Mucosa of rectum (tissue), 2 donors: ENCODE measurements at regions not wholly inside any gene's neighbourhood (a gene's known extent, or its start where the extent isn't known, plus 50 kb on each side); places are given as distances from the start of the nearest gene placed in this dataset.

Source experiments
- H3K27ac ChIP-seq, 2 donors: one replicate each; pipeline ENCODE4 v1.7.0; 2013; ENCODE audit warnings: inconsistent platforms in 2 of 2, low read depth in 2 of 2, low read length in 2 of 2
- H3K27me3 ChIP-seq, 2 donors: one replicate each; pipeline ENCODE4 v1.7.0; 2013; ENCODE audit warnings: low read length in 2 of 2; ENCODE audit not compliant: control insufficient read depth in 2 of 2, insufficient read depth in 2 of 2
- H3K36me3 ChIP-seq, 2 donors: one replicate each; pipeline ENCODE4 v1.7.0; 2013; ENCODE audit warnings: low read length in 2 of 2; ENCODE audit not compliant: control insufficient read depth in 2 of 2, insufficient read depth in 2 of 2
- H3K4me1 ChIP-seq, 2 donors: one replicate each; pipeline ENCODE4 v1.7.0; 2013; ENCODE audit warnings: low read length in 2 of 2, mild to moderate bottlenecking in 1 of 2; ENCODE audit not compliant: control insufficient read depth in 2 of 2, insufficient read depth in 2 of 2
- H3K4me3 ChIP-seq, 2 donors: one replicate each; pipeline ENCODE4 v1.7.0; 2013; ENCODE audit warnings: low read length in 2 of 2
- H3K9ac ChIP-seq, 2 donors: one replicate each; pipeline ENCODE4 v1.7.0; 2013; ENCODE audit warnings: low read length in 2 of 2, low read depth in 1 of 2, mild to moderate bottlenecking in 1 of 2
- H3K9me3 ChIP-seq, 2 donors: one replicate each; pipeline ENCODE4 v1.7.0; 2013; ENCODE audit warnings: low read length in 2 of 2; ENCODE audit not compliant: control insufficient read depth in 2 of 2
- donor health status: healthy.
- donor health status: Normal muscosa, but diverticular disease.

DNA sequence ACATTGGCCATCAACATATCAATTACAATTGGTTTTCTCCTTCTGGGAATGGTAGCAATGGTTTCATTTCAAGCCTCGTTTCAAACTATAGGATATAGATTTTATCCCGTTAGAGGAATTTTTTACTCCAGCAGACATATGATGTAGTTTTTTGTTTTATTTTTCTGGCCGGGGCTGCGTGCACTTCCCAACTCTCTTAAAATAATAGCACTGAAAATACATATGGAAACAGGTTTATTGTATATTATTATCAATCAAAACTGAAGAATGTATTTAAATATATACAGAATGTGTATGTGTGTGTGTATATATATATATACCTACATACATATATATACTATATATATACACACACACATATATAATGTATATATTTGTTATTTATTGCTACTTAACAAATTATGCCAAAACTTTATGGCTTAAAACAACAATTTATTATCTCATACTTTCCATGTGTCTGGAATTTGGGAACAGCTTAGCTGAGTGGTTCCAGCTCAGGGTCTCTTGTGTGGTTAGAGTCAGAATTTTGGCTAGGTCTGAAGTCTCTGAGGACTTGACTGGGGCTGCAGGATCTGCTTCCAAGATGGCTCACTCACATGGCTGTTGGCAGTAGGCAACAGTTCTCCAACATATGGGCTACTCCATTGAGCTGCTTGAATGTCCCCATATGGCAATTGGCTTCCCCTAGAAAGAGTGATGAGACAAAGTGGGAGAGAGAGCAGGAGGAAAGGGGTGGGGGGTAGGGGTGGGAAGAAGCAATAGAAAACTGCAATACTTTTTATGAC lies 314.1 kb downstream of the PPP1R2C start:
- Histone ChIP-seq H3K4me1 (no peaks in the 10 kb centered on the region), H3K9me3 (no peaks in the 10 kb centered on the region), H3K27me3 (peaks cover 0 to 4% of the 10 kb centered on the region in 2 donors), H3K4me3 (no peak overlapping the region), H3K9ac (no peak overlapping the region), H3K36me3 (no peaks in the 10 kb centered on the region), H3K27ac (no peak overlapping the region)

DNA sequence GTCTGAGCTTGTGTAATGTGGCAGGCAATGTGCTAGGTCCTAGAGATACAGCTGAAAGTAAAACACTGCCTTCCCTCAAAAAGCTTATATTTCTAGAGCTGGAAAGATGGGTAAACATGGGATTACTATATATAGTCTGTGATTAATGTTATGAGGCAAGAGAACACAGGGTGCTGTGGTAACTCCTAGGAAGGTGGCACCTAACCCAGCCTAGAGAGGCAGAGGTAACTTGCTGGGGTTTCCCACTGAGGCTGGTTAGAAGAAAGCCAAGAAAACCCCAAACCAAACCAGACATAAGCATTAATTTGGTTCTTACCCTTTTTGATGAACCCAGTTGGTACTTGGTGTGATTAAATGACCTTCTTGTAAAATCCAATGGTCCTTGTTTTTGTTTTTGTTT lies 315.0 kb downstream of the PPP1R2C start:
- Histone ChIP-seq H3K36me3 (no peaks in the 10 kb centered on the region), H3K9me3 (no peaks in the 10 kb centered on the region), H3K4me1 (no peaks in the 10 kb centered on the region), H3K9ac (no peak overlapping the region), H3K27ac (no peak overlapping the region), H3K27me3 (peaks cover 0 to 4% of the 10 kb centered on the region in 2 donors), H3K4me3 (no peak overlapping the region)

DNA sequence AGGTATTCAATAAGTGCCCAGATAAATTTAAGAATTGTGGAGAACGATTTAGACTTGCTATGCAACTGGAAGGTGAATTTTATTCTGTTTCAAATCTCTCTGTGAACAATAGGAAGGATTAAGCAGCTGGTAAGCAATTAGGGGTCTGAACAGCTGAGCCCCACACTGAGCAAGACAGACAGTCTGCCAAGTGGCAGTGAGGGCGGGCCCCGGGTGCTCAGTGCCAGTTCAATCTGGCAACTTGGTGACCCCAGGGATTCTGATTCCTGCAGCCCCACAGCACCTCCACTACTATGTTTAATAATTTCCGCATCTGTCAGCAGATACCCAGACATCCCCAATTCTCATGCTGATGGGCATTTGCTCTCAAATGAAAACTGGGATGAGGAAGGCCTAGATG lies 317.3 kb downstream of the PPP1R2C start:
- H3K4me1 ChIP-seq = no peaks in the 10 kb centered on the region
- no peaks in the 10 kb centered on the region for H3K9me3 ChIP-seq
- H3K4me3 ChIP-seq = no peak overlapping the region
- H3K36me3 ChIP-seq = no peaks in the 10 kb centered on the region
- no peak overlapping the region for H3K27ac ChIP-seq
- H3K9ac ChIP-seq = no peak overlapping the region
- peaks cover 0 to 4% of the 10 kb centered on the region in 2 donors for H3K27me3 ChIP-seq

DNA sequence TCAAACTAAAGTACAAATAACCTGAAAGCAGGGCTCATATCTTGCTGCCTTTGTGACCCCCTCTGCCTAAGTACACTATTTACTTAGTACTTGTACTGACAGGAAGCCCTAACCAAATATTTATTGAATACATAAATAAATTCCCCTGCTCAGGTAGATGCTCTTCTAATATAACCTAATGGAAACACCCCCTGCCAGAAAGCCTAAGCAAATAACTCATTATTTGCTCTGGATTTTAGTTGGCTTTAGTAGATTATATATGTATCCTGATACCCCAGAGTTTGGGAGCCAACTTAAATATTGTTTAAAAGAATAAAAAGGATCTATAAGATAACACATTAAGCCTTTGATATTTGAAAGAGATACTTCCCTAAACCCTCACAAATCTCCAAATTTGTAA lies 318.2 kb downstream of the PPP1R2C start:
- no peak overlapping the region for H3K4me3 ChIP-seq

DNA sequence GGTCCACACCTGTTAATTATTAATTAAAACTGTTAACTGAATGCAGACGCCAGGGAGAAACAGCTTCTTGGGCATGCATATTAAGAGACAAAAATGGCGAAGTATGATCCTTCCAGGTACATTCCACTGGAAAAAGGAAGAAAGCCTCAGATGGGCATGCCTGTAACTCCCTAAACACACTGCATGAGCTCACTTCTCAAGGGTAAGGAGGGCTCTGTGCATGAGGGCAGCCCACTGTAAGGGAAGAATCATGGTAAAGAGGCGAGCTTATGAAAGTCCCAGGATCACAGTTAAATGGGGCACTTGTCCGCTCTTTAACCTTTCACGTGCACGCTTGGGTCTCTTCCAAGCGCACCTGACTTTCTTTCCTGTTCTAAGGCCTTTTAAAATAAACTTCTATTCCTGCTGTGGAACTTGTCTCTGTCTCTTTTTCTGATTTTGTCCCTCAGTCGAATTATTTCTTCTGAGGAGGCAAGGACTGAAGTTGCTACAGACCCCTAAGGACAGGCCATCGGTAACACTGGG lies 321.7 kb downstream of the PPP1R2C start:
- Histone ChIP-seq H3K4me3 (no peak overlapping the region), H3K27me3 (no peaks in the 10 kb centered on the region), H3K9ac (no peak overlapping the region), H3K4me1 (no peaks in the 10 kb centered on the region), H3K36me3 (no peaks in the 10 kb centered on the region), H3K27ac (no peak overlapping the region), H3K9me3 (no peaks in the 10 kb centered on the region)

More for the DNA sequence above, 318.2 kb downstream of the PPP1R2C start:
- Histone ChIP-seq H3K4me1 (no peaks in the 10 kb centered on the region), H3K27ac (no peak overlapping the region), H3K27me3 (peaks cover 0 to 4% of the 10 kb centered on the region in 2 donors), H3K9me3 (no peaks in the 10 kb centered on the region), H3K9ac (no peak overlapping the region), H3K36me3 (no peaks in the 10 kb centered on the region)

DNA sequence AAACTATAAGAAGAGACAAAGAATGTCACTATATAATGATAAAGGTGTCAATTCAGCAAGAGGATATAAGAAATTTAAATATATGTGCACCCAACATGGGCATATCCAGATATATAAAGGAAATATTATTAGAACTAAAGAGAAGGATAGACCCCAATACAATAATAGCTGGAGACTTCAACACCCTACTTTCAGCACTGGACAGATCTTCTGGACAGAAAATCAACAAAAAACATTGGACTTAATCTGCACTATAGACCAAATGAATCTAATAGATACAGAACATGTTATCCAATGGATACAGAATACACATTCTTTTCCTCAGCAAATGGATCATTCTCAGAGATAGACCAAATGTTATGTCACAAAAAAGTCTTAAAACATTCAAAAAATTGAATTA lies 327.7 kb downstream of the PPP1R2C start:
- Histone ChIP-seq H3K9ac (no peak overlapping the region), H3K36me3 (no peaks in the 10 kb centered on the region), H3K9me3 (no peaks in the 10 kb centered on the region), H3K4me1 (no peaks in the 10 kb centered on the region), H3K27ac (no peak overlapping the region), H3K27me3 (no peaks in the 10 kb centered on the region), H3K4me3 (no peak overlapping the region)

DNA sequence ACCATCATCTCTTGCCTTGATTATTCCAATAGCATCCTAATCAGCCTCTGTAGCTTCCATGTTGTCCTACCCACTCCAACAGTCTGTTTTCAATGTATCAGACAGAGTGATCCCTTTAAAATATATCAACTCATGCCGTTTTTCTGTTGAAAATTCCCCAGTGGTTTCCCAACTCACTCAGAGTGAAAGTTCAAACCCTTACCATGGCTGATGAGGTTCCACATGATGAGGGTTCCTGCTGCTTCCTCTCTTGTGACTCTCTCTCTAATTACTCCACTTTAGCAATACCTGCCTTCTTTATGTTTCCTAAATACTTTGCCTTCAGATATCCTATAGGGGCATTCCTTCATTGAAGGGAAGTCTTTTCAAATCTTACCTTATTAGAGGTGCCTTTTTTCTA lies 334.7 kb downstream of the PPP1R2C start:
- no peak overlapping the region for H3K27ac ChIP-seq
- H3K4me3 ChIP-seq = no peak overlapping the region
- H3K9me3 ChIP-seq = no peaks in the 10 kb centered on the region
- no peaks in the 10 kb centered on the region for H3K4me1 ChIP-seq
- no peaks in the 10 kb centered on the region for H3K36me3 ChIP-seq
- peaks cover 0 to 3% of the 10 kb centered on the region in 2 donors for H3K27me3 ChIP-seq
- no peak overlapping the region for H3K9ac ChIP-seq

DNA sequence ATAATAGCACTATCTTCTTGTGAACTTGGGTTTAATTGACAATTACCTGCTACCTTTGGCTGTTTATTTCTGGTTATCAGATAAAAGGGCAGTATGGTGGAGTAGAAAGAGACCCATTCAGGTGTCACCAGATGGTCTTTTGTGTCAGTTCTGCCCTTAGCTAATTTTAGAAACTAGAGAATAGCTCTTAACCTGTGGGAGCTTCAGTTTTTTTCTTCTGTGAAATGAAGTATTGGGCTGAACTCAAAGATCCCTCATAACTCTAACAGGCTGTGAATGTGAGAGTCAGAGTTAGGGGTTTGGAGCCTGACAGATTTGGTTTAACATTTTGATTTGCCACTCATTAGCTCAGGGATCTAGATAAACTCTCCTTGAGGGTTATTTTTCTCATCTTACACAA lies 335.2 kb downstream of the PPP1R2C start:
- Histone ChIP-seq H3K27me3 (peaks cover 0 to 3% of the 10 kb centered on the region in 2 donors), H3K9me3 (no peaks in the 10 kb centered on the region), H3K36me3 (no peaks in the 10 kb centered on the region), H3K27ac (no peak overlapping the region), H3K9ac (no peak overlapping the region), H3K4me3 (no peak overlapping the region), H3K4me1 (no peaks in the 10 kb centered on the region)

DNA sequence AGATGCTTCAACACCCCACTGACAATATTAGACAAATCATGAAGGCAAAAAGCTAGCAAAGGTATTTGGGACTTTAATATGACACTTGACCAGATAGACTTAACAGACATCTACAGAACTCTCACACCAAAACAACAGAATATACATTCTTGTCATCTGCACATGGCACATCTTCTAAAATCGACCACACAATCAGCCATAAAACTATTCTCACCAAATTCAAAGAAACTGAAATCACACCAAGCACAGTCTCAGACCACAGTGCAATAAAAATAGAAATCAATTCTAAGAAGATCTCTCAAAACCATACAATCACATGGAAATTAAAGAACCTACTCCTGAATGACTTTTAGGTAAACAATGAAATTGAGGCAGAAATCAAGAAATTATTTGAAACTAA lies 340.8 kb downstream of the PPP1R2C start:
- Histone ChIP-seq H3K9ac (no peak overlapping the region), H3K27ac (no peak overlapping the region), H3K4me1 (peaks cover 0 to 2% of the 10 kb centered on the region in 2 donors), H3K27me3 (peaks cover 0 to 6% of the 10 kb centered on the region in 2 donors), H3K9me3 (no peaks in the 10 kb centered on the region), H3K4me3 (no peak overlapping the region), H3K36me3 (no peaks in the 10 kb centered on the region)

DNA sequence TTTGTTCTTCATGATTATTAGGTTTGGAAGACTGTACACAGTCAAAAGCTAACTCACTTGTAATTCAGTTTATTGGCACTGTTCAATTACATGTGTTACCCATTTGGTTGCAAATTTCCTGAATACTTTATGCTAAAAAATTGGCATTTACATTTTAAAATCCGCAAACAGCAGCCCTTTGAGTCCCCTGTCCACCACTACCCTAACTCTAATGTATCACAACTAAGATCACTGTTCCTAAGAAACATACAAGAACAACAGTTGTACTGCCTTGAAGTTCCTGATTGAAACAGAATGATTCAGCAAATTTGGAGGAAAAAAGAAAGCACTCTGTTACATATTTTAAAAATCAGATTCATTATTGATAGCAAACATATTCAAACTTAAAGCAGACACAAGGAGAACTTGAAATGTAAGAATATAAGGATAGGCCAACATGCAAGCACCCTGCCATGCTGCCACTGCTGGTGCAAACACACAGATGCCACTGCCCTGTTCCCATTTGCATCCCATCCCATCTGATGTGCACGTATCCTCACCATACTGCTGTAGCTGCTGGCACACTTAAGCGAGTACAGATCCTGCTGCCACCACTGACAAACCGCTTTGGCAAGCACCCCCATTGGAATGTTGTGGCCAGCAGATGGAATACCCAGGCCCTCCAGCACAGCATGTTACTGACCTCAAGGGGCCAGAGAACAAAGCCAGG lies 343.4 kb downstream of the PPP1R2C start:
- H3K27ac ChIP-seq = no peak overlapping the region
- no peak overlapping the region for H3K4me3 ChIP-seq
- no peaks in the 10 kb centered on the region for H3K36me3 ChIP-seq
- no peak overlapping the region for H3K9ac ChIP-seq
- no peaks in the 10 kb centered on the region for H3K9me3 ChIP-seq
- H3K27me3 ChIP-seq = peaks cover 0 to 4% of the 10 kb centered on the region in 2 donors
- H3K4me1 ChIP-seq = peaks cover 0 to 2% of the 10 kb centered on the region in 2 donors
